HepG2 (cell line): ENCODE measurements at regions not wholly inside any gene's neighbourhood (a gene's known extent, or its start where the extent isn't known, plus 50 kb on each side); places are given as distances from the start of the nearest gene placed in this dataset.

Experiments
- ARID4A ChIP-seq: sonication (generic); formaldehyde crosslinking; IDR thresholded peaks from 2 replicates; pipeline ENCODE4 v1.5.0; 2020; ENCODE audit warnings: mild to moderate bottlenecking, missing genetic modification reagents, borderline replicate concordance
- CTCF ChIP-seq: sonication (generic); formaldehyde crosslinking; IDR thresholded peaks from 2 replicates; pipeline ENCODE4 v1.5.0; 2020; ENCODE audit warnings: mild to moderate bottlenecking, missing genetic modification reagents, moderate library complexity
- HNF4A ChIP-seq: sonication (generic); formaldehyde crosslinking; IDR thresholded peaks from 2 replicates; pipeline ENCODE4 v1.4.0; 2020; ENCODE audit warnings: missing genetic modification reagents
- IRX3 ChIP-seq: sonication (generic); formaldehyde crosslinking; IDR thresholded peaks from 2 replicates; pipeline ENCODE4 v1.8.1; 2023; ENCODE audit warnings: mild to moderate bottlenecking, low read depth, missing genetic modification reagents, borderline replicate concordance
- NFAT5 ChIP-seq: sonication (generic); formaldehyde crosslinking; IDR thresholded peaks from 2 replicates; pipeline ENCODE4 v1.4.0; 2020; ENCODE audit warnings: missing genetic modification reagents
- RAD51 ChIP-seq: fragments of 450-650 bp; IDR thresholded peaks from 2 replicates; pipeline ENCODE4 v1.6.1; 2016; ENCODE audit warnings: borderline replicate concordance
- TIGD3 ChIP-seq: sonication (generic); formaldehyde crosslinking; IDR thresholded peaks from 2 replicates; pipeline ENCODE4 v1.5.1; 2020; ENCODE audit warnings: mild to moderate bottlenecking, missing genetic modification reagents, borderline replicate concordance
- ZBTB1 ChIP-seq: sonication (generic); formaldehyde crosslinking; IDR thresholded peaks from 2 replicates; pipeline ENCODE4 v1.4.0; 2020; ENCODE audit warnings: missing genetic modification reagents, borderline replicate concordance
- ZBTB20 ChIP-seq: sonication (generic); formaldehyde crosslinking; IDR thresholded peaks from 2 replicates; pipeline ENCODE4 v1.8.1; 2023; ENCODE audit warnings: missing genetic modification reagents, low read depth, mild to moderate bottlenecking, borderline replicate concordance

GRCh38 chr2:41840702-41841551, 206.9 kb upstream of the PKDCC start (continued):
- TF ChIP-seq TIGD3 (CRISPR knock-in tag) (0 out of 2 replicates have a peak, but pooled peaks have one; percentile 33), ZBTB20 (CRISPR knock-in tag) (no peak), HNF4A (CRISPR knock-in tag) (no peak), IRX3 (CRISPR knock-in tag) (peak; percentile 88; the same call in 1 of the 2 replicates), ARID4A (CRISPR knock-in tag) (peak; percentile 51; the same call in 1 of the 2 replicates), CTCF (CRISPR knock-in tag) (peak; percentile 100), ZBTB1 (CRISPR knock-in tag) (no peak), RAD51 (no peak), NFAT5 (0 out of 2 replicates have a peak, but pooled peaks have one; percentile 84)
